Nucleus accumbens (tissue), 56 donors: ENCODE measurements at regions not wholly inside any gene's neighbourhood (a gene's known extent, or its start where the extent isn't known, plus 50 kb on each side); places are given as distances from the start of the nearest gene placed in this dataset.

Experiments
- DNase-seq, 56 donors: peaks; one replicate each; lab custom pipeline; 2025; lab: John Stamatoyannopoulos, UW

- DNase-seq, result no peak
These were observed 90.1 kb upstream of the RPL34 start for GRCh38 chr4:108529984-108530905.

- DNase-seq, result no peak
These were observed 91.3 kb upstream of the RPL34 start for GRCh38 chr4:108529102-108529501.

GRCh38 chr4:108527723-108528122 lies 92.7 kb upstream of the RPL34 start:
- no peak for DNase-seq

- DNase-seq, result no peak
These were observed 99.6 kb upstream of the RPL34 start for GRCh38 chr4:108520807-108521206.

- no peak for DNase-seq
These were observed 100.3 kb upstream of the RPL34 start for GRCh38 chr4:108519911-108520601.

- DNase-seq, result no peak
These were observed 101.1 kb upstream of the RPL34 start for GRCh38 chr4:108519208-108519833.

- DNase-seq, result peak in 14 of 56 donors; percentile 0 to 24 (median 1)
These were observed 107.5 kb upstream of the RPL34 start for GRCh38 chr4:108512615-108513505.

- DNase-seq, result no peak
These were observed 108.8 kb upstream of the RPL34 start for GRCh38 chr4:108511618-108512017.

GRCh38 chr4:108502356-108502755 lies 118.0 kb upstream of the RPL34 start:
- DNase-seq, result no peak

- no peak for DNase-seq
These were observed 121.5 kb upstream of the RPL34 start for GRCh38 chr4:108498925-108499324.

GRCh38 chr4:108493596-108493931 lies 126.8 kb upstream of the RPL34 start:
- DNase-seq, result no peak

GRCh38 chr4:108492816-108493595 lies 127.4 kb upstream of the RPL34 start:
- no peak for DNase-seq

GRCh38 chr4:108488865-108489264 lies 131.5 kb upstream of the RPL34 start:
- DNase-seq, result no peak

GRCh38 chr4:108486046-108486445 lies 134.3 kb upstream of the RPL34 start:
- no peak for DNase-seq

- no peak for DNase-seq
These were observed 136.2 kb upstream of the RPL34 start for GRCh38 chr4:108484187-108484586.

GRCh38 chr4:108483650-108484049 lies 136.7 kb upstream of the RPL34 start:
- DNase-seq, result no peak

- DNase-seq, result no peak
These were observed 137.3 kb upstream of the RPL34 start for GRCh38 chr4:108483079-108483478.

- DNase-seq, result no peak
These were observed 139.5 kb upstream of the RPL34 start for GRCh38 chr4:108480881-108481280.

GRCh38 chr4:108477527-108478108 lies 142.8 kb upstream of the RPL34 start:
- no peak for DNase-seq
